ENCODE measurements at regions not wholly inside any gene's neighbourhood (a gene's known extent, or its start where the extent isn't known, plus 50 kb on each side); places are given as distances from the start of the nearest gene placed in this dataset.

- no peak for DNase-seq
- Histone ChIP-seq H3K9me3 (no peaks in the 10 kb centered on the region), H3K4me3 (no peak overlapping the region), H3K4me1 (no peaks in the 10 kb centered on the region), H3K36me3 (no peaks in the 10 kb centered on the region), H3K27ac (no peak overlapping the region), H3K27me3 (no peaks in the 10 kb centered on the region)
- intact Hi-C loops (cut with DNase I), result no loop called here
- TF ChIP-seq, protein P1, sequence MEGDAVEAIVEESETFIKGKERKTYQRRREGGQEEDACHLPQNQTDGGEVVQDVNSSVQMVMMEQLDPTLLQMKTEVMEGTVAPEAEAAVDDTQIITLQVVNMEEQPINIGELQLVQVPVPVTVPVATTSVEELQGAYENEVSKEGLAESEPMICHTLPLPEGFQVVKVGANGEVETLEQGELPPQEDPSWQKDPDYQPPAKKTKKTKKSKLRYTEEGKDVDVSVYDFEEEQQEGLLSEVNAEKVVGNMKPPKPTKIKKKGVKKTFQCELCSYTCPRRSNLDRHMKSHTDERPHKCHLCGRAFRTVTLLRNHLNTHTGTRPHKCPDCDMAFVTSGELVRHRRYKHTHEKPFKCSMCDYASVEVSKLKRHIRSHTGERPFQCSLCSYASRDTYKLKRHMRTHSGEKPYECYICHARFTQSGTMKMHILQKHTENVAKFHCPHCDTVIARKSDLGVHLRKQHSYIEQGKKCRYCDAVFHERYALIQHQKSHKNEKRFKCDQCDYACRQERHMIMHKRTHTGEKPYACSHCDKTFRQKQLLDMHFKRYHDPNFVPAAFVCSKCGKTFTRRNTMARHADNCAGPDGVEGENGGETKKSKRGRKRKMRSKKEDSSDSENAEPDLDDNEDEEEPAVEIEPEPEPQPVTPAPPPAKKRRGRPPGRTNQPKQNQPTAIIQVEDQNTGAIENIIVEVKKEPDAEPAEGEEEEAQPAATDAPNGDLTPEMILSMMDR (IDR thresholded peaks at IDR 0.05), result no peak
- 80 to 88% methylated on average over 5 of the region's 5 CpGs for WGBS, 2 donors
These were observed 705.7 kb upstream of the RGS18 start for GRCh38 chr1:191452586-191452985.

DNA sequence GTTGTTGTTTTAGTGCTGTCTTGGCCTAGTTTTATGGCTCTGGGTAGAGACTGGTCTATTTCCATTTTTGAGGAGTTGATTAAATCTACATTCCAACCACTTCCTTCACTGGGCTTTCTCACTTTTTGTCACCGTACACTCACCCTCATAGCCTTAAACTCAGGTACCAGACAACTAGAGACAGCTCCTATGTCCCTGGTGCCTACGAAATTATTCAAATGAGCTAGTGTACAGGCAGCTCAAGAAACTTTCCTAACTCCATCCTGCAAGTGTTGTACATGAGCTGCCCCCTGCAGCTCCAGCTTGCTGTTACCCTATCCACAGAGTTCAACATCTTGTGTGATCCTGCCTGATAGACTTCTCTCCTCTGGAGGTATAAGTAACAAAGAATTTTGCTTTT, 704.8 kb upstream of the RGS18 start:
- H3K36me3 ChIP-seq, result no peaks in the 10 kb centered on the region
- intact Hi-C loops (cut with DNase I), result no loop called here
- WGBS, 2 donors, result 71 to 79% methylated on average over 2 of the region's 2 CpGs
- H3K27ac ChIP-seq, result no peak overlapping the region
- TF ChIP-seq, protein P1 (IDR thresholded peaks at IDR 0.05), result no peak
- TF ChIP-seq EP300 (IDR thresholded peaks at IDR 0.05) (no peak), POLR2A (IDR thresholded peaks at IDR 0.05) (no peak), POLR2AphosphoS5 (IDR thresholded peaks at IDR 0.05) (no peak)
- H3K4me3 ChIP-seq, result no peak overlapping the region
- H3K9me3 ChIP-seq, result no peaks in the 10 kb centered on the region
- no peak for DNase-seq
- H3K4me1 ChIP-seq, result no peaks in the 10 kb centered on the region
- no peaks in the 10 kb centered on the region for H3K27me3 ChIP-seq

GRCh38 chr1:191457889-191458288, 700.4 kb upstream of the RGS18 start:
- intact Hi-C loops (cut with DNase I), result no loop called here
- Histone ChIP-seq H3K36me3 (no peaks in the 10 kb centered on the region), H3K27ac (no peak overlapping the region), H3K4me3 (no peak overlapping the region), H3K9me3 (no peaks in the 10 kb centered on the region), H3K4me1 (no peaks in the 10 kb centered on the region), H3K27me3 (no peaks in the 10 kb centered on the region)
- WGBS, 2 donors, result 55 to 77% methylated on average over 3 of the region's 3 CpGs
- no peak for DNase-seq
- TF ChIP-seq, protein P1 (IDR thresholded peaks at IDR 0.05), result no peak
- TF ChIP-seq EP300 (IDR thresholded peaks at IDR 0.05), result no peak
- no peak for TF ChIP-seq POLR2A (IDR thresholded peaks at IDR 0.05)
- no peak for TF ChIP-seq POLR2AphosphoS5 (IDR thresholded peaks at IDR 0.05)

DNA sequence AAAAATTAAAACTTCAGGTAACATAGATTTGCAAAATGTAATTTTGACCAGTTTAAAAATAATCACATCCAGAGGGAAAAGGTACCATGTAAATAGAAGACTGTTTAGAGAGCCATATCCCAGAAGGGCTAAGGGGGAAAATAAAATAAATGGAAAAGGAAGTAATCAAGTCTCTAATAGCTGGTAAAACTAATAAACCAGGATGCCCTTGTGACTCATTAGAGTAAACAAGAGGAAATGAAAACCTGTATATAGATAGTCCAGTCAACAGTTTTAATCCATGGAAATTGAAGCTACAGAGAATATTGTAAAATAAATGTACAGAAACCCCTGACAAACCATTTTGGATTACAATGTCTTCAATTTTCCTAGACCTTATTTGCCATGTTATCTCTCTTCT, 698.0 kb upstream of the RGS18 start:
- H3K27me3 ChIP-seq, result no peaks in the 10 kb centered on the region
- no peaks in the 10 kb centered on the region for H3K4me1 ChIP-seq
- no peak overlapping the region for H3K27ac ChIP-seq
- H3K4me3 ChIP-seq, result no peak overlapping the region
- H3K9me3 ChIP-seq, result no peaks in the 10 kb centered on the region
- no peak for DNase-seq
- TF ChIP-seq, protein P1 (IDR thresholded peaks at IDR 0.05), result no peak
- no peak for TF ChIP-seq POLR2A (IDR thresholded peaks at IDR 0.05)
- no peak for TF ChIP-seq POLR2AphosphoS5 (IDR thresholded peaks at IDR 0.05)
- TF ChIP-seq EP300 (IDR thresholded peaks at IDR 0.05), result no peak
- intact Hi-C loops (cut with DNase I), result no loop called here
- no peaks in the 10 kb centered on the region for H3K36me3 ChIP-seq

- Histone ChIP-seq H3K4me1 (no peaks in the 10 kb centered on the region), H3K36me3 (no peaks in the 10 kb centered on the region), H3K4me3 (no peak overlapping the region), H3K27ac (no peak overlapping the region), H3K9me3 (no peaks in the 10 kb centered on the region), H3K27me3 (no peaks in the 10 kb centered on the region)
- 52 to 72% methylated on average over 3 of the region's 3 CpGs for WGBS, 2 donors
- no peak for DNase-seq
- intact Hi-C loops (cut with DNase I), result no loop called here
- no peak for TF ChIP-seq EP300 (IDR thresholded peaks at IDR 0.05)
- TF ChIP-seq, protein P1 (IDR thresholded peaks at IDR 0.05), result no peak
- TF ChIP-seq POLR2AphosphoS5 (IDR thresholded peaks at IDR 0.05), result no peak
- TF ChIP-seq POLR2A (IDR thresholded peaks at IDR 0.05), result no peak
These were observed 674.3 kb upstream of the RGS18 start for GRCh38 chr1:191483988-191484387.
